Stimulated activated naive CD4-positive, alpha-beta T cell treated with Interleukin-2 at 50 U/mL for 16 hours (primary cell): ENCODE measurements at regions not wholly inside any gene's neighbourhood (a gene's known extent, or its start where the extent isn't known, plus 50 kb on each side); places are given as distances from the start of the nearest gene placed in this dataset.

ENCODE experiments used
- DNase-seq: peaks from one replicate; lab custom pipeline; 2025; lab: John Stamatoyannopoulos, UW

GRCh38 chr9:28620661-28621060, 1047.4 kb upstream of the C9orf72 start:
- no peak for DNase-seq

- DNase-seq = no peak
These were observed 1051.5 kb upstream of the C9orf72 start for GRCh38 chr9:28624771-28625170.

GRCh38 chr9:28628031-28628430, 1054.8 kb upstream of the C9orf72 start:
- DNase-seq = no peak

- no peak for DNase-seq
These were observed 1075.4 kb upstream of the C9orf72 start for GRCh38 chr9:28648723-28649122.

GRCh38 chr9:28650327-28650726, 1077.0 kb upstream of the C9orf72 start:
- DNase-seq = no peak

GRCh38 chr9:28651050-28651722, 1077.9 kb upstream of the C9orf72 start:
- DNase-seq = no peak

GRCh38 chr9:28653216-28653615, 1079.9 kb upstream of the C9orf72 start:
- no peak for DNase-seq

GRCh38 chr9:28656727-28657126, 1083.4 kb upstream of the C9orf72 start:
- no peak for DNase-seq

GRCh38 chr9:28661853-28662252, 1088.6 kb upstream of the C9orf72 start:
- DNase-seq = no peak

GRCh38 chr9:28662675-28663074, 1089.4 kb upstream of the C9orf72 start:
- DNase-seq = no peak

GRCh38 chr9:28668158-28668557, 1094.9 kb upstream of the C9orf72 start:
- no peak for DNase-seq

- no peak for DNase-seq
These were observed 1097.7 kb upstream of the C9orf72 start for GRCh38 chr9:28671000-28671399.

- DNase-seq = no peak
These were observed 1104.8 kb upstream of the C9orf72 start for GRCh38 chr9:28678097-28678496.

- DNase-seq = no peak
These were observed 1114.9 kb upstream of the C9orf72 start for GRCh38 chr9:28688172-28688571.

- DNase-seq = no peak
These were observed 1118.7 kb upstream of the C9orf72 start for GRCh38 chr9:28692012-28692411.

GRCh38 chr9:28696960-28697359, 1123.7 kb upstream of the C9orf72 start:
- no peak for DNase-seq

GRCh38 chr9:28699632-28700031, 1126.4 kb upstream of the C9orf72 start:
- no peak for DNase-seq

GRCh38 chr9:28707616-28708015, 1134.3 kb upstream of the C9orf72 start:
- no peak for DNase-seq

GRCh38 chr9:28714188-28714587, 1140.9 kb upstream of the C9orf72 start:
- no peak for DNase-seq

GRCh38 chr9:28718226-28718625, 1144.9 kb upstream of the C9orf72 start:
- no peak for DNase-seq

- no peak for DNase-seq
These were observed 1147.5 kb upstream of the C9orf72 start for GRCh38 chr9:28720746-28721145.

GRCh38 chr9:28730111-28730510, 1156.8 kb upstream of the C9orf72 start:
- no peak for DNase-seq

- no peak for DNase-seq
These were observed 1162.6 kb upstream of the C9orf72 start for GRCh38 chr9:28735738-28736342.

- no peak for DNase-seq
These were observed 1168.2 kb upstream of the C9orf72 start for GRCh38 chr9:28741459-28741858.
